GM12892 (cell line): ENCODE measurements at regions not wholly inside any gene's neighbourhood (a gene's known extent, or its start where the extent isn't known, plus 50 kb on each side); places are given as distances from the start of the nearest gene placed in this dataset.

Experiments
- POLR2A ChIP-seq: IDR thresholded peaks from 2 replicates; pipeline ENCODE4 v1.6.1; 2011; ENCODE audit warnings: low read depth, low read length, control low read depth
- POLR2AphosphoS5 ChIP-seq: IDR thresholded peaks from 2 replicates; pipeline ENCODE4 v1.6.1; 2011; ENCODE audit warnings: low read depth, low read length, control low read depth
- TAF1 ChIP-seq: IDR thresholded peaks from 2 replicates; pipeline ENCODE4 v1.6.1; 2011; ENCODE audit warnings: low read depth, mild to moderate bottlenecking, control low read depth, low read length, borderline replicate concordance

DNA sequence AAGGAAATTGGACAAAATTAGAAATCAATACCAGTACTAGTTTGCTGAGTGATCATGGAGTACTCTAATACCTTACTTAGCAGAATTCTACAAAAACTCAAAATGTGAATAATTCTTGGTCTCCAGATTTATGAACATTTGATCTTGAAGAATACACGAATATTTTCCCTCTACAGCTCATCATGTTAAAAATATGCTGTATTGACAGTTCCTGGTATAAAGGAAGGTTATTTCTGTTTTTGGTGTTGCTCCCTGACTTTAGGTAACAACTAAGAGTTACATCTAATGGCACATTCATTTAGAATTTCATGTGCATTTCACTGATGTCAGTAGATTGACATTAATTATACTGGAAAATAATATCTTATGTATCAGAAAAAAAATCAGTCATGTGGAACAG is 479.2 kb upstream of the PKDCC start:
- TF ChIP-seq POLR2A (no peak), TAF1 (no peak), POLR2AphosphoS5 (no peak)
